T-cell (primary cell): ENCODE measurements at regions not wholly inside any gene's neighbourhood (a gene's known extent, or its start where the extent isn't known, plus 50 kb on each side); places are given as distances from the start of the nearest gene placed in this dataset.

Experiments
- ATAC-seq, 4 experiments: fragments of 200-7000 bp in 3 of 4; fragments of 150-1000 bp in 1 of 4; cut with Tn5 transposase; replicated peaks in 1 of 4; 1 replicate in 3 of 4; 2 replicates in 1 of 4; pipeline ENCODE4 v1.10.0; 2021; ENCODE audit warnings: moderate library complexity in 3 of 4, mild to moderate bottlenecking in 2 of 4, moderate number of reproducible peaks in 1 of 4
- CTCF ChIA-PET, 2 donors: fragments of 300-600 bp; sonication (Branson Sonifier 250); formaldehyde crosslinking; loops; one replicate each; lab custom pipeline; 2022; ENCODE audit warnings: antibody characterized with exemption in 2 of 2; lab: Charles Lee
- POLR2A ChIA-PET, 2 donors: fragments of 300-600 bp; sonication (Branson Sonifier 250); formaldehyde crosslinking; loops; one replicate each; lab custom pipeline; 2022; ENCODE audit warnings: antibody characterized with exemption in 2 of 2; lab: Charles Lee
- DNase-seq, 35 experiments: peaks; one replicate each; pipeline versions ENCODE4 v3.0.0 to v3.0.0-alpha.2; 2013 to 2023
- H3K27ac ChIP-seq: one replicate; pipeline ENCODE4 v1.5.1; 2013; ENCODE audit warnings: low read length
- H3K27me3 ChIP-seq, 2 experiments: replicated peaks in 1 of 2; 1 replicate in 1 of 2; 2 replicates in 1 of 2; pipeline versions ENCODE4 v1.6.1 to v1.7.0; 2013; ENCODE audit warnings: low read length in 1 of 2, mixed read lengths in 1 of 2; ENCODE audit not compliant: control insufficient read depth in 2 of 2, insufficient read depth in 2 of 2; ENCODE audit errors: extremely low read depth in 1 of 2
- H3K36me3 ChIP-seq, 2 donors: 1 replicate in 1 of 2; 2 replicates in 1 of 2; pipeline versions ENCODE4 v1.6.1 to v1.7.0; 2013; ENCODE audit warnings: low read length in 1 of 2; ENCODE audit not compliant: control insufficient read depth in 2 of 2, insufficient read depth in 1 of 2; ENCODE audit errors: extremely low read depth in 1 of 2
- H3K4me1 ChIP-seq, 2 experiments: 1 replicate in 1 of 2; 2 replicates in 1 of 2; pipeline versions ENCODE4 v1.6.1 to v1.7.0; 2013; ENCODE audit warnings: low read length in 2 of 2, mixed read lengths in 1 of 2; ENCODE audit not compliant: insufficient read depth in 2 of 2, control insufficient read depth in 1 of 2; ENCODE audit errors: extremely low read depth in 1 of 2
- H3K4me3 ChIP-seq, 2 donors: 1 replicate in 1 of 2; 2 replicates in 1 of 2; pipeline versions ENCODE4 v1.5.1 to v1.7.0; 2013; ENCODE audit warnings: mild to moderate bottlenecking in 2 of 2, low read length in 1 of 2, moderate library complexity in 1 of 2; ENCODE audit not compliant: control insufficient read depth in 1 of 2; ENCODE audit errors: extremely low read depth in 1 of 2
- H3K9me3 ChIP-seq: 2 replicates; pipeline ENCODE4 v1.7.0; 2013
- H3K27ac Mint-ChIP-seq, 2 donors: one replicate each; pipeline ENCODE4 v1.8.0; 2020 to 2021; ENCODE audit warnings: mild to moderate bottlenecking in 2 of 2, mixed read lengths in 2 of 2
- H3K27me3 Mint-ChIP-seq, 2 donors: one replicate each; pipeline ENCODE4 v1.8.0; 2021 to 2022; ENCODE audit warnings: mixed read lengths in 2 of 2
- H3K36me3 Mint-ChIP-seq: one replicate; pipeline ENCODE4 v1.8.0; 2021; ENCODE audit warnings: mixed read lengths
- H3K4me1 Mint-ChIP-seq, 3 donors: one replicate each; pipeline ENCODE4 v1.8.0; 2020 to 2022; ENCODE audit warnings: mixed read lengths in 3 of 3, mild to moderate bottlenecking in 1 of 3
- H3K4me3 Mint-ChIP-seq, 3 donors: one replicate each; pipeline ENCODE4 v1.8.0; 2020 to 2022; ENCODE audit warnings: mild to moderate bottlenecking in 3 of 3, mixed read lengths in 3 of 3, moderate library complexity in 3 of 3
- H3K9me3 Mint-ChIP-seq, 3 donors: one replicate each; pipeline ENCODE4 v1.8.0; 2020 to 2022; ENCODE audit warnings: mixed read lengths in 3 of 3
- WGBS: methylation state at CpG from one replicate; pipeline ENCODE4 v1.1.5; 2013; ENCODE audit warnings: missing lambda C conversion rate; ENCODE audit not compliant: insufficient coverage; 5-methylcytosine and 5-hydroxymethylcytosine counted together

DNA sequence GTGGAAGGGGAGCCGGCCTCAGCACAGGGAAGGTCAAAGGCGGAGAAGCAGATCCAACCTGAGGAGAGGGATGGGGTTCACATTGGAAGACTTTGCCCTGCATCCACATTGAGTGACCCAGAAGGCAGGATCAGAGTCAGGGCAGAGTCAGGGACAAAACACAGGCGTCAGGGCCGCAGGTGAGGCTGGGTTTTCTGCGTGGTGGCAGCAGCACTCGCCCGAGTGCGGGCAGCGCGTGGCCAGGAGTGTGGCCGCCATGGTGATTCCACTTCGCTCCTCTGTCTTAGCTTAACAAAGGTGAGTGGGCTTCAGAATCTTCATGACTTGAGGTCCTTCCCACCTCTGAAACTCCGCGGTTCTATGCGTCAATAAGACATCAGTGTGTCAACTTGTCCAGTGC lies 476.9 kb upstream of the SMIM21 start:
- Mint-ChIP-seq H3K36me3 (no peaks in the 10 kb centered on the region), H3K4me3 (no peak overlapping the region), H3K4me1 (no peaks in the 10 kb centered on the region), H3K27ac (no peak overlapping the region), H3K27me3 (peaks cover 4 to 6% of the 10 kb centered on the region in 2 donors), H3K9me3 (no peaks in the 10 kb centered on the region)
- Histone ChIP-seq H3K36me3 (no peaks in the 10 kb centered on the region), H3K9me3 (no peaks in the 10 kb centered on the region), H3K4me1 (no peaks in the 10 kb centered on the region), H3K27me3 (peaks cover 0 to 6% of the 10 kb centered on the region in 2 experiments), H3K27ac (no peak overlapping the region), H3K4me3 (no peak overlapping the region)
- DNase-seq = no peak
- WGBS = 95% methylated on average over 15 of the region's 15 CpGs
- no peak for ATAC-seq
- CTCF ChIA-PET = no interaction called here
- POLR2A ChIA-PET = no interaction called here

DNA sequence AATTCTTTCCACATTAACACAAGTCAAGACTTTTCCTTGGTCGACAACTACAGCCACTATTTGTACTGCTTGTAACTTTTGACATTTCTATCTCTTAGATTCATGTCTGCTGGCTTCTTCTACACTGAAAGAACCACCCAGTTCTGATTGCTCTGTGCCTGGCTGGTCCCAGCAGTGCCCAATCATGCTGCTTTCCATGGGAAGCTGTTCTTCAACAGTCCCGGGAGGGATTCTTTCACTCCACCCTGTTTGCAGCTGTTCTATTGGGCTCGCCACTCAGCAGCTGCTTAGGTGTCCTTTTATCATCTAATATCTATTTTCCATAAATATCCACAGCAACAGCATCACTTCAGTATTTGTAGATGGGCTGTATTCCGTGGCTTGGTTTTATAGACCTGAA lies 471.1 kb upstream of the SMIM21 start:
- no peak overlapping the region for H3K27ac Mint-ChIP-seq
- peaks cover 4 to 6% of the 10 kb centered on the region in 2 donors for H3K27me3 Mint-ChIP-seq

DNA sequence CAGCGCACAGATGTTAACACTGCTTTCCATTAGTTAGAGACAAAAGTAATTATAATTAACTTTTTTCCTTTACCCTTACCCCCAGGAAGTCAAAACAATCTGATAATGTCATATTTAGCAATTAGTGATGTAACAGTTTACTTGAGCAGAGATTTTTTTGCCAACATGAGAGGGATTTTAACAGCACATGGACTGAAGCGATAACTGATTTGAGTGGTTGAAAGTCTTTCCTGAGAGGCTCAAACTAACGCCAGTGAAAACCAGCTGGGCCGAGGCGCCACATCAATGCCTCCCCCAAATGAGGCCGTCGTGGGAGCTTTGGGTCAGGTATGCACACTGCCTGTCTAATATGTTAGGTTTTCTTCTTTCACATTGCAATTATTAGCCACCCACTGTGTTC lies 469.9 kb upstream of the SMIM21 start:
- Mint-ChIP-seq H3K27ac (no peak overlapping the region), H3K27me3 (peaks cover 0 to 2% of the 10 kb centered on the region in 2 donors), H3K4me3 (no peak overlapping the region), H3K4me1 (no peaks in the 10 kb centered on the region), H3K36me3 (no peaks in the 10 kb centered on the region), H3K9me3 (no peaks in the 10 kb centered on the region)
- no CpG with 5 or more reads among the region's 7 CpGs for WGBS
- ChIA-PET POLR2A (no interaction called here), CTCF (interaction anchor here in 1 of 2 donors (0.6 kb wide), 1 partner anchor 38 kb away, joined by 3 read pairs; no protein-coding TSS in a partner anchor)
- H3K4me3 ChIP-seq = no peak overlapping the region
- H3K36me3 ChIP-seq = no peaks in the 10 kb centered on the region
- no peak overlapping the region for H3K27ac ChIP-seq
- no peaks in the 10 kb centered on the region for H3K4me1 ChIP-seq
- H3K27me3 ChIP-seq = peaks cover 0 to 2% of the 10 kb centered on the region in 2 experiments
- DNase-seq (no peak), ATAC-seq (no peak)
- H3K9me3 ChIP-seq = no peaks in the 10 kb centered on the region

More for the DNA sequence above, 471.1 kb upstream of the SMIM21 start:
- DNase-seq (no peak), ATAC-seq (no peak)
- H3K36me3 Mint-ChIP-seq = no peaks in the 10 kb centered on the region
- H3K4me3 Mint-ChIP-seq = no peak overlapping the region
- Histone ChIP-seq H3K9me3 (no peaks in the 10 kb centered on the region), H3K27ac (no peak overlapping the region), H3K36me3 (no peaks in the 10 kb centered on the region), H3K4me3 (no peak overlapping the region), H3K27me3 (peaks cover 0 to 6% of the 10 kb centered on the region in 2 experiments), H3K4me1 (no peaks in the 10 kb centered on the region)
- H3K9me3 Mint-ChIP-seq = no peaks in the 10 kb centered on the region
- ChIA-PET CTCF (no interaction called here), POLR2A (interaction anchor here in 1 of 2 donors (0.6 kb wide), 1 partner anchor 31 kb away, joined by 6 read pairs; no protein-coding TSS in a partner anchor)
- no peaks in the 10 kb centered on the region for H3K4me1 Mint-ChIP-seq
- WGBS = 71% methylated on average over 1 of the region's 4 CpGs

DNA sequence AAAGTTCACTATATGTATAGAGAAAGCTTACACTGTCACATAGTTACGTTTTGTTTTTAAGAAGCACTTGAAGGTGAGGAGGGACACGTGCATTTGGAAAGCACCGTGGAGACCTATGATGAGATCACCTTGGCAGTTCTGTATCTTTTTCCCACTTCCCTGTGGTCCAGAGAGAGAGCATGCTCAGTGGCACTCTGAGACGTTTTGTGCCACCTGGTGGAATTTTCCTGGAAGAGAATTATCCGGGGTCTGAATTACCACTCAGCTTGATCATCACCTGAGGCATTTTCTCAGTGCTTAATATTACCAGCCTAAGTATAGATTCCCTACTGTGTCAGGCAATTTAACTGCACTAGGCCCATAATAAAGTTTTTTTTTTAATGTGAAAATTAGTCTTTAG lies 469.4 kb upstream of the SMIM21 start:
- no peaks in the 10 kb centered on the region for H3K36me3 ChIP-seq
- H3K4me3 Mint-ChIP-seq = no peak overlapping the region
- no peak overlapping the region for H3K27ac ChIP-seq
- H3K4me1 ChIP-seq = no peaks in the 10 kb centered on the region
- no peaks in the 10 kb centered on the region for H3K9me3 ChIP-seq
- H3K27me3 ChIP-seq = peaks cover 0 to 2% of the 10 kb centered on the region in 2 experiments
- H3K27ac Mint-ChIP-seq = no peak overlapping the region
- H3K4me3 ChIP-seq = no peak overlapping the region
- WGBS = 41% methylated on average over 2 of the region's 5 CpGs
- H3K27me3 Mint-ChIP-seq = peaks cover 0 to 2% of the 10 kb centered on the region in 2 donors
- DNase-seq = no peak
- H3K9me3 Mint-ChIP-seq = no peaks in the 10 kb centered on the region
- no peaks in the 10 kb centered on the region for H3K4me1 Mint-ChIP-seq
- no peak for ATAC-seq
- H3K36me3 Mint-ChIP-seq = no peaks in the 10 kb centered on the region
- ChIA-PET CTCF (interaction anchor here in 1 of 2 donors (0.6 kb wide), 1 partner anchor 38 kb away, joined by 3 read pairs; no protein-coding TSS in a partner anchor), POLR2A (no interaction called here)

DNA sequence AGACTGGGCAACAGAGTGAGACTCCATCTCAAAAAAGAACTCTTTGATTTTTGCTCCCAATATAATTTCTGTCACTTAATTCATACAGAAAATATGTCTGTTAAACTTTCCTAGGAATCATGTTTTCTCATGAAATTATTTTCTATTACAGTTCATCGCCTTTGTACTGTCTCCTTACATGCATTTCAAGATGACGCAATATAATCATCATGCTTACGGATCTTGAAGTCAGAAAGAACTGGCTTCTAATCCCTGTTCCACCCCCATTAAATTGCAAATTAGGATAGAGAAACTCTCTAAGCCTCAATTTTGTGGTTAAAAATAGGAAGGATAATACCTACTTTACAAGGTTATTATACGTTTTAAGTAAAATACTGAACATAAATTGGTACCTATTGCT lies 467.6 kb upstream of the SMIM21 start:
- H3K27ac Mint-ChIP-seq = no peak overlapping the region
- ChIA-PET CTCF (no interaction called here), POLR2A (no interaction called here)
- no peak for ATAC-seq
- no peaks in the 10 kb centered on the region for H3K36me3 Mint-ChIP-seq
- Histone ChIP-seq H3K36me3 (no peaks in the 10 kb centered on the region), H3K27ac (no peak overlapping the region), H3K4me1 (no peaks in the 10 kb centered on the region), H3K4me3 (no peak overlapping the region), H3K27me3 (no peaks in the 10 kb centered on the region), H3K9me3 (no peaks in the 10 kb centered on the region)
- H3K27me3 Mint-ChIP-seq = no peaks in the 10 kb centered on the region
- DNase-seq = no peak
- no peak overlapping the region for H3K4me3 Mint-ChIP-seq
- H3K9me3 Mint-ChIP-seq = no peaks in the 10 kb centered on the region
- H3K4me1 Mint-ChIP-seq = no peaks in the 10 kb centered on the region
- no CpG with 5 or more reads among the region's 4 CpGs for WGBS

DNA sequence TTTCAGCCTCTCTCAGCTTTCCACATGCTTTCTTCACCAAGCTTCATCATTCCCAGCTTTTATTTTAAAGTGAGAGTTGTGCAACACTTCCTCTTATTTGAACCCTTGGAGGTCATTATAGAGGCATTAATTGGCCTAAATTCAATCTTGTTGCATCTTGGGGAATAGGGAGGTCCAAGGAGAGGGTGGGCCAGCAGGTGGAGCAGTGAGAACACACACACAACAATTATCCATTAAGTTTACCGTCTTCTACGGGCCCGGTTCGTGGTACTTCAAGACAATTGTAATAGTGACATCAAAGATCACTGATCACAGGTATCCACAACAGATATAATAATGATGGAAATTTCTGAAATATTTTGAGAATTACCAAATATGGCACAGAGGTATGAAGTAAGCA lies 457.2 kb upstream of the SMIM21 start:
- H3K27ac ChIP-seq = no peak overlapping the region
- H3K4me3 Mint-ChIP-seq = no peak overlapping the region
- H3K4me1 ChIP-seq = no peaks in the 10 kb centered on the region
- no peak overlapping the region for H3K27ac Mint-ChIP-seq
- no peaks in the 10 kb centered on the region for H3K27me3 Mint-ChIP-seq
- peaks cover 0 to 2% of the 10 kb centered on the region in 2 experiments for H3K27me3 ChIP-seq
- ChIA-PET CTCF (no interaction called here), POLR2A (no interaction called here)
- no peaks in the 10 kb centered on the region for H3K9me3 ChIP-seq
- H3K36me3 Mint-ChIP-seq = no peaks in the 10 kb centered on the region
- H3K4me1 Mint-ChIP-seq = no peaks in the 10 kb centered on the region
- H3K36me3 ChIP-seq = no peaks in the 10 kb centered on the region
- WGBS = no CpG with 5 or more reads among the region's 4 CpGs
- DNase-seq (no peak), ATAC-seq (no peak)
- no peak overlapping the region for H3K4me3 ChIP-seq
- H3K9me3 Mint-ChIP-seq = no peaks in the 10 kb centered on the region
